BJ (cell line): ENCODE measurements at regions not wholly inside any gene's neighbourhood (a gene's known extent, or its start where the extent isn't known, plus 50 kb on each side); places are given as distances from the start of the nearest gene placed in this dataset.

ENCODE experiments used
- CTCF ChIA-PET: fragments of 350-600 bp; formaldehyde crosslinking; extraction: SDS; loops from one replicate; lab custom pipeline; 2021; ENCODE audit warnings: antibody characterized with exemption, inconsistent platforms; lab: Yijun Ruan, JAX
- POLR2A ChIA-PET: fragments of 300-600 bp; sonication (Branson Sonifier 250); formaldehyde crosslinking; extraction: SDS; loops from one replicate; lab custom pipeline; 2021; ENCODE audit warnings: antibody characterized with exemption; lab: Charles Lee
- DNase-seq: peaks from one replicate; pipeline ENCODE4 v3.0.0-alpha.2; 2011; ENCODE audit warnings: low read depth
- H3K27me3 ChIP-seq: 2 replicates; pipeline ENCODE4 v1.6.0; 2011; ENCODE audit warnings: low read length; ENCODE audit not compliant: control insufficient read depth, insufficient read depth
- H3K36me3 ChIP-seq: 2 replicates; pipeline ENCODE4 v1.5.1; 2011; ENCODE audit warnings: low read length; ENCODE audit not compliant: control insufficient read depth, insufficient read depth
- H3K4me3 ChIP-seq: 2 replicates; pipeline ENCODE4 v1.5.1; 2011; ENCODE audit warnings: low read depth, mild to moderate bottlenecking, control low read depth, low read length
- CTCF ChIP-seq: IDR thresholded peaks from 2 replicates; pipeline ENCODE4 v1.5.1; 2011; ENCODE audit warnings: low read depth, mild to moderate bottlenecking, control low read depth, inconsistent platforms, low read length, moderate library complexity; ENCODE audit not compliant: insufficient read depth

DNA sequence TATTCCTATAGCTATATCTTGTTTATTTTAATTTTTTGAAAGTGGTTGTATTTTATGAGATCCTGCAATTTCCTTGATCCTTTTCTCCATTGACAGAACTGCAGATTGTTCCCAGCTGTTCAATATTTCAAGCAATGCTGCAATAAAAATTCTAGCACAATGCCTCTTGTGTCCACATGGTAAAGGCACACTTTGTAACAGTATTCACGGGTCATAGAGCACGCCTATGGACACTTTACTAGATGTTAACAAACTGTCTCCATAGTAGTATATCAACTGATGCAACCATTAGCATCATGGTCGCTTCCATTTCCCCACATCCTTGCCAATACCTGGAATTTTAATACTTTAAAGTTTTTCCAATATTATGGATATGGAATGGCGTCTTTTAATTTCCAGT is 123.9 kb upstream of the FZD8 start:
- no peak for TF ChIP-seq CTCF
- ChIA-PET POLR2A (no interaction called here), CTCF (no interaction called here)
- H3K4me3 ChIP-seq = no peak overlapping the region
- no peaks in the 10 kb centered on the region for H3K36me3 ChIP-seq
- 0 out of 2 replicates have a peak, but pooled peaks cover 2% of the 10 kb centered on the region for H3K27me3 ChIP-seq
- no peak for DNase-seq

DNA sequence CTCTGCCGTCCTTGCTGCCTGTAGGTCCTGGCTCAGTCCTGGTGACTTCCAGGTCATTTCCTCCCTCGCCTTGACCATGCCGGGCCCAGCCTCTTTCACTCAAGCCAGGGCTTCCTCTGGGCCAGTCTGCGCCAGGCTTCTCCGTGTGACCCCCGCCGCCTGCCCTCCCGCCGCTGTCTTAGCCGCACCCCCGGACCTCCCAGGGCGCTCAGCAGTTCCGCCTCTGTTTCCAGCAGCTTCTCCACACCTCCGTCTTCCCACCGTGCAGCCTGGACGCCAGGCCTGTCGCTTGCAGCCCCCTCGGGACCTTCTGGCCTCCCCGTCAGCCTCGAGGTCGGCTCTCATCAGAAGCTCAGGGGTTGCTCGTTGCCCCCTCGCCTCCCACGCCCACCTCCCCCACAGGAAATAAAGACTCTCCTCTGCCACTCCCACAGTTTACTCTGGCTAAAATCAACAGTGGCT is 123.0 kb upstream of the FZD8 start:
- H3K36me3 ChIP-seq = no peaks in the 10 kb centered on the region
- 0 out of 2 replicates have a peak, but pooled peaks cover 2% of the 10 kb centered on the region for H3K27me3 ChIP-seq
- ChIA-PET POLR2A (no interaction called here), CTCF (interaction anchor here (1.1 kb wide), 1 partner anchor 16 kb away, joined by 3 read pairs; no protein-coding TSS in a partner anchor)
- TF ChIP-seq CTCF = no peak
- H3K4me3 ChIP-seq = no peak overlapping the region
- DNase-seq = no peak

GRCh38 chr10:35762311-35763030 is 120.4 kb upstream of the FZD8 start:
- no peak for TF ChIP-seq CTCF
- DNase-seq = no peak
- Histone ChIP-seq H3K27me3 (0 out of 2 replicates have a peak, but pooled peaks cover 3% of the 10 kb centered on the region), H3K36me3 (no peaks in the 10 kb centered on the region), H3K4me3 (no peak overlapping the region)
- ChIA-PET POLR2A (no interaction called here), CTCF (no interaction called here)

GRCh38 chr10:35758076-35758475 is 116.0 kb upstream of the FZD8 start:
- ChIA-PET POLR2A (no interaction called here), CTCF (no interaction called here)
- DNase-seq = no peak
- no peak for TF ChIP-seq CTCF
- H3K27me3 ChIP-seq = 0 out of 2 replicates have a peak, but pooled peaks cover 1% of the 10 kb centered on the region
- no peak overlapping the region for H3K4me3 ChIP-seq
- no peaks in the 10 kb centered on the region for H3K36me3 ChIP-seq

DNA sequence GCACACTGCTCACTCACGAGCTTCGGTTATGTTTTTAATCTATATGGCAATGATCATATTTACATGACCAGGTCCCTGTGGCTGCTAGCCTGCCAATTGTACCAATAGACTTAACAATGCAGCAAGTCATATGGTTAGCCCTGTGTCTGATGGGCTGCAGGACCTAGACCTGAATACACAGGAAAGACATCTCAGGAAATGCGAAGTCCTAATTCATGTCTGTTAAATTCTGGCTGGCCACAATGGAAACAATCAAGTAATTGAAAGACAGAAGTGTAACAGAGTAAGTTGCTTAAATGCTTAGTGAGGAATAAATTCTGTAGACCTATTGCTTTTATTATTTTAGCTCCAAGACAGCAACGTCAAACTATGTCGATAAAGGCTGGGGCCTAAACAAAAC is 112.4 kb upstream of the FZD8 start:
- POLR2A ChIA-PET = no interaction called here
- 0 out of 2 replicates have a peak, but pooled peaks cover 1% of the 10 kb centered on the region for H3K27me3 ChIP-seq
- H3K36me3 ChIP-seq = no peaks in the 10 kb centered on the region
- DNase-seq = no peak
- no peak overlapping the region for H3K4me3 ChIP-seq
- CTCF ChIA-PET = no interaction called here
- no peak for TF ChIP-seq CTCF
